Progenitor cell of endocrine pancreas (in vitro differentiated cells): ENCODE measurements at regions not wholly inside any gene's neighbourhood (a gene's known extent, or its start where the extent isn't known, plus 50 kb on each side); places are given as distances from the start of the nearest gene placed in this dataset.
A peak's percentile ranks its signal among the peaks of the same experiment; 100 is the strongest.

Experiments used
- DNase-seq: peaks from one replicate; pipeline ENCODE4 v3.0.0; 2021; ENCODE audit warnings: low spot score; ENCODE audit not compliant: unreplicated experiment
- H3K27ac Mint-ChIP-seq: 2 replicates; pipeline ENCODE4 v1.8.0; 2021; ENCODE audit warnings: mild to moderate bottlenecking, moderate library complexity, mixed read lengths
- H3K27me3 Mint-ChIP-seq: 2 replicates; pipeline ENCODE4 v1.8.0; 2021; ENCODE audit warnings: mixed read lengths
- H3K36me3 Mint-ChIP-seq: 2 replicates; pipeline ENCODE4 v1.8.0; 2022; ENCODE audit warnings: mixed read lengths; ENCODE audit not compliant: insufficient read depth
- H3K4me1 Mint-ChIP-seq: 2 replicates; pipeline ENCODE4 v1.8.0; 2021; ENCODE audit warnings: low read depth, mixed read lengths
- H3K4me3 Mint-ChIP-seq: 2 replicates; pipeline ENCODE4 v1.8.0; 2021; ENCODE audit warnings: low read depth, mild to moderate bottlenecking, moderate library complexity, mixed read lengths
- H3K9me3 Mint-ChIP-seq: 2 replicates; pipeline ENCODE4 v1.8.0; 2021; ENCODE audit warnings: low read depth, mixed read lengths
- TF ChIP-seq, protein P1 (sequence below): fragments of 200-600 bp; sonication (generic); IDR thresholded peaks from one replicate; pipeline ENCODE4 v1.5.0; 2021; ENCODE audit warnings: antibody characterized with exemption, mild to moderate bottlenecking; ENCODE audit not compliant: unreplicated experiment

- DNase-seq: no peak
- no peaks in the 10 kb centered on the region for H3K27me3 Mint-ChIP-seq
- TF ChIP-seq, protein P1, sequence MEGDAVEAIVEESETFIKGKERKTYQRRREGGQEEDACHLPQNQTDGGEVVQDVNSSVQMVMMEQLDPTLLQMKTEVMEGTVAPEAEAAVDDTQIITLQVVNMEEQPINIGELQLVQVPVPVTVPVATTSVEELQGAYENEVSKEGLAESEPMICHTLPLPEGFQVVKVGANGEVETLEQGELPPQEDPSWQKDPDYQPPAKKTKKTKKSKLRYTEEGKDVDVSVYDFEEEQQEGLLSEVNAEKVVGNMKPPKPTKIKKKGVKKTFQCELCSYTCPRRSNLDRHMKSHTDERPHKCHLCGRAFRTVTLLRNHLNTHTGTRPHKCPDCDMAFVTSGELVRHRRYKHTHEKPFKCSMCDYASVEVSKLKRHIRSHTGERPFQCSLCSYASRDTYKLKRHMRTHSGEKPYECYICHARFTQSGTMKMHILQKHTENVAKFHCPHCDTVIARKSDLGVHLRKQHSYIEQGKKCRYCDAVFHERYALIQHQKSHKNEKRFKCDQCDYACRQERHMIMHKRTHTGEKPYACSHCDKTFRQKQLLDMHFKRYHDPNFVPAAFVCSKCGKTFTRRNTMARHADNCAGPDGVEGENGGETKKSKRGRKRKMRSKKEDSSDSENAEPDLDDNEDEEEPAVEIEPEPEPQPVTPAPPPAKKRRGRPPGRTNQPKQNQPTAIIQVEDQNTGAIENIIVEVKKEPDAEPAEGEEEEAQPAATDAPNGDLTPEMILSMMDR: no peak
- peak overlapping the region; percentile 62 for H3K27ac Mint-ChIP-seq
- peaks cover 11% of the 10 kb centered on the region for H3K9me3 Mint-ChIP-seq
- H3K4me3 Mint-ChIP-seq: no peak overlapping the region
- H3K4me1 Mint-ChIP-seq: no peaks in the 10 kb centered on the region
- H3K36me3 Mint-ChIP-seq: peaks cover 3% of the 10 kb centered on the region
Measured at GRCh38 chr11:28932940-28933339, 824.8 kb downstream of the METTL15 start.

DNA sequence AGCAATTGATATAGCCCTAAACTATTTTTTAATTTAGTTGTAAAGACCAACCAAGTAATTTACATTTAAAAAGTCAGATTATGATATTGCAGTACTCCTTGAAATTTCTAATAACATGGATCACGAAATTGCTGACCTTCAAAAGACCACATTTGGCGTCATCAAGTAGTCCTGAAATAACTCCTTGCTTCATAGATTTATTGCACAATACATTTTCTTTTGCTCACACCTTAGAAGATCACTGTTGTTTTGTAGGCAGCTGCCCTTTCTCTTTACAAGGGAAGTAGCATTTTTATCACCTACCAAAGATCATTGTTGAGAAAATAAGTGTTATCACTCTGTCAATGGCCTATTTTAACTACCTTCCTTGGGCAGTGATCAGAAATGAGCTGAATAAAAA, 815.8 kb downstream of the METTL15 start:
- Mint-ChIP-seq H3K27ac (no peak overlapping the region), H3K9me3 (peaks cover 3% of the 10 kb centered on the region), H3K4me1 (peaks cover 23% of the 10 kb centered on the region), H3K4me3 (no peak overlapping the region), H3K27me3 (no peaks in the 10 kb centered on the region), H3K36me3 (no peaks in the 10 kb centered on the region)
- no peak for DNase-seq
- TF ChIP-seq, protein P1: no peak

DNA sequence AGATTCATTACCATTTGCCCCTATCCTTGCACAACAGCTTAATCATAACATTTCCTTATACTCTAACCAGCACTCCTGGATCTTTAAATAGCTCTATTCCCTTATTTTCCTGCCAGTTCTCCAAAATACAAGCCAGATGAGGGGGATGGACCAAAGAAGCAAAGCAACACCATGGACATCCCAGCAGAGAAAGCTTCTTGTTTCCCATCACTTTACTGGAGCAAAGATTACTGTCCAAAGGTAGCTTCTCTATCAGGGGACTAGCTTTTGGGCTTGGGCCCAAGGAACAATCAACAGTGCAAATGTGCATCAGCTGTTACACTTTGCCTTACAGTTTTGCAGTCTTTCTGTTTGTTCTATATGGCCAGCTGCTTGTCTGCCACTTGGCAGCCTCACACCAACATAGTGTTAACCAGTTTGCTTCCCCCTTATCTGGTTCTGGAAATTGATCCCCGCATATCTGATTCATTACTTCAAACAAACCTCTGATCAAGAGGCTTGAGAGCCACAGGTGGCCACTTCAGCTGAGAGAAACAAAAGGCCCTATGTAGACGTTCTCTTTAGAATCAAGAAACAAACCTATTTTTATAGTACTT, 814.3 kb downstream of the METTL15 start:
- Mint-ChIP-seq H3K4me1 (peaks cover 24% of the 10 kb centered on the region), H3K27me3 (no peaks in the 10 kb centered on the region), H3K9me3 (peaks cover 3% of the 10 kb centered on the region), H3K36me3 (no peaks in the 10 kb centered on the region), H3K27ac (peak overlapping the region; percentile 46), H3K4me3 (no peak overlapping the region)
- TF ChIP-seq, protein P1: no peak
- DNase-seq: no peak

- DNase-seq: no peak
- no peaks in the 10 kb centered on the region for H3K9me3 Mint-ChIP-seq
- no peaks in the 10 kb centered on the region for H3K36me3 Mint-ChIP-seq
- H3K27ac Mint-ChIP-seq: peak overlapping the region; percentile 15
- TF ChIP-seq, protein P1: no peak
- H3K4me3 Mint-ChIP-seq: no peak overlapping the region
- peaks cover 25% of the 10 kb centered on the region for H3K4me1 Mint-ChIP-seq
- H3K27me3 Mint-ChIP-seq: no peaks in the 10 kb centered on the region
Measured at GRCh38 chr11:28919194-28919593, 811.0 kb downstream of the METTL15 start.

DNA sequence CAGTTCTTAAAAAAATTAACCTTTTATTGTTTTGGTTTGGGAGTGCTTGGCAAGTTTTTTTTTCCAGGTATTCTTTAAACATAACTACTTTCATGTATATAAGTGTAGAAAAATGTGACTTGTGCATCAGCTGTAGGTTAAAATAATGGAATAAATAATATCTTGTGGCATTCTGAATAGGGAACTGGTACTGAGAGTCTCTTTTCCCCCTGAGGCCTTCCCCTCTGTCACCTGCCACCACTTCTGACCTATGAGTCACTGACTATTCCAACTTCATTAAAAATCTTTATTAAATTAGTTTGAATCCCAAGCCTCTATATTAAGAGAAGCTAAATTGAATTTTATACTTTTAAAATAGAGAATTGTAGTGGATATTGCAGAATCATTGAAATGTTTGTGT, 805.7 kb downstream of the METTL15 start:
- TF ChIP-seq, protein P1: no peak
- Mint-ChIP-seq H3K4me1 (peaks cover 4% of the 10 kb centered on the region), H3K9me3 (no peaks in the 10 kb centered on the region), H3K27ac (no peak overlapping the region), H3K27me3 (no peaks in the 10 kb centered on the region), H3K4me3 (no peak overlapping the region), H3K36me3 (no peaks in the 10 kb centered on the region)
- DNase-seq: no peak
